Neuronal stem cell (in vitro differentiated cells): ENCODE measurements at regions not wholly inside any gene's neighbourhood (a gene's known extent, or its start where the extent isn't known, plus 50 kb on each side); places are given as distances from the start of the nearest gene placed in this dataset.
"Not testable (repeated sequence)": the region's sequence is repeated elsewhere in the genome, so short reads cannot be mapped to it uniquely, and the experiment has no call there.

ENCODE experiments used
- DNase-seq: peaks from one replicate; pipeline ENCODE4 v3.0.0-alpha.2; 2013; ENCODE audit warnings: low spot score
- H2AFZ ChIP-seq: one replicate; pipeline ENCODE4 v1.6.1; 2013; ENCODE audit warnings: mild to moderate bottlenecking, low read length, inconsistent platforms
- H2AK5ac ChIP-seq: 2 replicates; pipeline ENCODE4 v1.6.1; 2013; ENCODE audit warnings: low read depth, mild to moderate bottlenecking, inconsistent platforms, low read length, moderate library complexity, mixed read lengths
- H2BK120ac ChIP-seq: 2 replicates; pipeline ENCODE4 v1.6.1; 2013; ENCODE audit warnings: low read depth, mild to moderate bottlenecking, inconsistent platforms, low read length, moderate library complexity, mixed read lengths
- H2BK12ac ChIP-seq: one replicate; pipeline ENCODE4 v1.6.1; 2013; ENCODE audit warnings: low read length, inconsistent platforms
- H2BK15ac ChIP-seq: 2 replicates; pipeline ENCODE4 v1.6.1; 2013; ENCODE audit warnings: mild to moderate bottlenecking, low read length, inconsistent platforms, mixed read lengths
- H2BK5ac ChIP-seq: one replicate; pipeline ENCODE4 v1.6.1; 2013; ENCODE audit warnings: inconsistent platforms, mild to moderate bottlenecking, low read length, moderate library complexity
- H3K14ac ChIP-seq: one replicate; pipeline ENCODE4 v1.6.1; 2013; ENCODE audit warnings: low read length, inconsistent platforms
- H3K18ac ChIP-seq: 2 replicates; pipeline ENCODE4 v1.6.1; 2013; ENCODE audit warnings: low read length, inconsistent platforms
- H3K23ac ChIP-seq: 2 replicates; pipeline ENCODE4 v1.6.1; 2013; ENCODE audit warnings: low read depth, mild to moderate bottlenecking, mixed read lengths, low read length, inconsistent platforms; ENCODE audit not compliant: poor library complexity
- H3K27ac ChIP-seq: replicated peaks from 3 replicates; pipeline ENCODE4 v1.5.1; 2013; ENCODE audit warnings: low read length, inconsistent platforms
- H3K27me3 ChIP-seq, 3 experiments: 2 replicates each; pipeline ENCODE4 v1.6.1; 2013; ENCODE audit warnings: low read length in 3 of 3, mild to moderate bottlenecking in 2 of 3, inconsistent platforms in 1 of 3, low read depth in 1 of 3, mixed read lengths in 1 of 3, moderate library complexity in 1 of 3; ENCODE audit not compliant: control insufficient read depth in 3 of 3, insufficient read depth in 3 of 3
- H3K36me3 ChIP-seq, 2 donors: replicated peaks in 1 of 2; 2 replicates each; pipeline ENCODE4 v1.6.1; 2013; ENCODE audit warnings: low read length in 2 of 2; ENCODE audit not compliant: control insufficient read depth in 2 of 2, insufficient read depth in 2 of 2
- H3K4ac ChIP-seq: 2 replicates; pipeline ENCODE4 v1.6.1; 2013; ENCODE audit warnings: inconsistent platforms, mild to moderate bottlenecking, low read length, moderate library complexity
- H3K4me1 ChIP-seq, 2 donors: 1 replicate in 1 of 2; 2 replicates in 1 of 2; pipeline ENCODE4 v1.6.1; 2013; ENCODE audit warnings: low read length in 2 of 2, low read depth in 1 of 2; ENCODE audit not compliant: control insufficient read depth in 2 of 2, insufficient read depth in 1 of 2
- H3K4me2 ChIP-seq: one replicate; pipeline ENCODE4 v1.6.1; 2013; ENCODE audit warnings: mild to moderate bottlenecking, low read length, inconsistent platforms; ENCODE audit not compliant: insufficient read depth, poor library complexity, severe bottlenecking
- H3K4me3 ChIP-seq, 2 donors: 2 replicates each; pipeline ENCODE4 v1.5.1; 2013; ENCODE audit warnings: low read length in 2 of 2, mild to moderate bottlenecking in 2 of 2, inconsistent platforms in 1 of 2, moderate library complexity in 1 of 2
- H3K79me1 ChIP-seq: one replicate; pipeline ENCODE4 v1.6.1; 2013; ENCODE audit warnings: low read depth, mild to moderate bottlenecking, inconsistent platforms, low read length, moderate library complexity
- H3K9ac ChIP-seq: one replicate; pipeline ENCODE4 v1.6.1; 2013; ENCODE audit warnings: mild to moderate bottlenecking, low read depth, low read length, inconsistent platforms; ENCODE audit not compliant: poor library complexity
- H3K9me3 ChIP-seq, 2 donors: replicated peaks in 1 of 2; 2 replicates each; pipeline versions ENCODE3 to v1.6.1; 2013; ENCODE audit warnings: low read length in 2 of 2, mild to moderate bottlenecking in 2 of 2, inconsistent platforms in 1 of 2, low read depth in 1 of 2, mixed read lengths in 1 of 2, moderate library complexity in 1 of 2; ENCODE audit not compliant: control insufficient read depth in 2 of 2, insufficient read depth in 1 of 2
- H4K8ac ChIP-seq: one replicate; pipeline ENCODE4 v1.6.1; 2013; ENCODE audit warnings: low read depth, mild to moderate bottlenecking, inconsistent platforms, low read length, moderate library complexity
- H4K91ac ChIP-seq: one replicate; pipeline ENCODE4 v1.6.1; 2013; ENCODE audit warnings: low read length, low read depth, mild to moderate bottlenecking, inconsistent platforms; ENCODE audit not compliant: poor library complexity
- WGBS, 2 donors: extraction: QIAGEN DNeasy Blood & Tissue Kit; methylation state at CpG; one replicate each; pipeline ENCODE4 v1.1.7; 2013; ENCODE audit warnings: missing lambda C conversion rate in 2 of 2, mixed read lengths in 1 of 2; ENCODE audit not compliant: insufficient read length in 2 of 2, insufficient replicate concordance in 1 of 2; ENCODE audit errors: extremely low coverage in 2 of 2; 5-methylcytosine and 5-hydroxymethylcytosine counted together

- Histone ChIP-seq H4K8ac (no peak overlapping the region), H3K4ac (no peak overlapping the region), H2BK120ac (no peak overlapping the region), H3K27me3 (no peaks in the 10 kb centered on the region), H3K27ac (no peak overlapping the region), H2BK5ac (no peak overlapping the region), H3K79me1 (no peaks in the 10 kb centered on the region), H3K4me1 (no peaks in the 10 kb centered on the region), H2AFZ (no peak overlapping the region), H3K36me3 (no peaks in the 10 kb centered on the region), H3K4me2 (no peak overlapping the region), H4K91ac (no peak overlapping the region), H3K23ac (no peak overlapping the region), H2AK5ac (no peak overlapping the region), H2BK12ac (no peak overlapping the region), H2BK15ac (no peak overlapping the region), H3K9me3 (no peaks in the 10 kb centered on the region), H3K9ac (no peak overlapping the region), H3K4me3 (no peak overlapping the region), H3K14ac (no peak overlapping the region), H3K18ac (no peak overlapping the region)
- DNase-seq, result no peak
- no CpG with 5 or more reads among the region's 2 CpGs for WGBS, 2 donors
Measured at GRCh38 chr6:137678451-137678850, 184.3 kb upstream of the OLIG3 start.

- H3K14ac ChIP-seq, result no peak overlapping the region
- H3K4me1 ChIP-seq, result no peaks in the 10 kb centered on the region
- no peak overlapping the region for H2AK5ac ChIP-seq
- no peak overlapping the region for H3K18ac ChIP-seq
- no peaks in the 10 kb centered on the region for H3K27me3 ChIP-seq
- H3K36me3 ChIP-seq, result no peaks in the 10 kb centered on the region
- no peak overlapping the region for H2BK15ac ChIP-seq
- H2BK120ac ChIP-seq, result no peak overlapping the region
- no peak overlapping the region for H2BK12ac ChIP-seq
- no peak overlapping the region for H2BK5ac ChIP-seq
- no peaks in the 10 kb centered on the region for H3K9me3 ChIP-seq
- no peaks in the 10 kb centered on the region for H3K79me1 ChIP-seq
- H3K23ac ChIP-seq, result no peak overlapping the region
- no peak overlapping the region for H3K4ac ChIP-seq
- no peak overlapping the region for H3K4me2 ChIP-seq
- no peak overlapping the region for H4K8ac ChIP-seq
- DNase-seq, result no peak
- no peak overlapping the region for H3K9ac ChIP-seq
- no peak overlapping the region for H3K4me3 ChIP-seq
- H2AFZ ChIP-seq, result no peak overlapping the region
- no peak overlapping the region for H4K91ac ChIP-seq
- no CpG with 5 or more reads among the region's 4 CpGs for WGBS, 2 donors
- no peak overlapping the region for H3K27ac ChIP-seq
Measured at GRCh38 chr6:137680705-137681346, 186.2 kb upstream of the TNFAIP3 start.

GRCh38 chr6:137681445-137682009 is 185.5 kb upstream of the TNFAIP3 start:
- Histone ChIP-seq H3K4me1 (no peaks in the 10 kb centered on the region), H3K36me3 (no peaks in the 10 kb centered on the region)
- no CpG with 5 or more reads among the region's 4 CpGs for WGBS, 2 donors

GRCh38 chr6:137682658-137683057 is 184.4 kb upstream of the TNFAIP3 start:
- not testable (repeated sequence) for H2AK5ac ChIP-seq, H3K4me2 ChIP-seq, H4K8ac ChIP-seq, DNase-seq, H2AFZ ChIP-seq, H3K14ac ChIP-seq, H4K91ac ChIP-seq, H3K23ac ChIP-seq, H3K18ac ChIP-seq, H3K4ac ChIP-seq, H2BK120ac ChIP-seq, H3K4me1 ChIP-seq, H3K27me3 ChIP-seq, H2BK5ac ChIP-seq, H2BK12ac ChIP-seq, H3K9me3 ChIP-seq, H3K9ac ChIP-seq, H3K27ac ChIP-seq, H2BK15ac ChIP-seq, H3K4me3 ChIP-seq, H3K36me3 ChIP-seq, H3K79me1 ChIP-seq
- WGBS, 2 donors, result no CpG with 5 or more reads among the region's 5 CpGs

More at GRCh38 chr6:137681445-137682009, 185.5 kb upstream of the TNFAIP3 start:
- no peak overlapping the region for H4K8ac ChIP-seq
- no peak overlapping the region for H3K23ac ChIP-seq
- no peak overlapping the region for H2BK5ac ChIP-seq
- H3K9ac ChIP-seq, result no peak overlapping the region
- no peak overlapping the region for H3K14ac ChIP-seq
- H2AFZ ChIP-seq, result no peak overlapping the region
- H4K91ac ChIP-seq, result no peak overlapping the region
- H3K18ac ChIP-seq, result no peak overlapping the region
- no peak overlapping the region for H3K4me2 ChIP-seq
- no peak overlapping the region for H2BK120ac ChIP-seq
- no peaks in the 10 kb centered on the region for H3K79me1 ChIP-seq
- DNase-seq, result no peak
- H2BK12ac ChIP-seq, result no peak overlapping the region
- no peaks in the 10 kb centered on the region for H3K9me3 ChIP-seq
- no peak overlapping the region for H3K4ac ChIP-seq
- no peak overlapping the region for H2BK15ac ChIP-seq
- H3K27me3 ChIP-seq, result no peaks in the 10 kb centered on the region
- no peak overlapping the region for H3K4me3 ChIP-seq
- no peak overlapping the region for H3K27ac ChIP-seq
- no peak overlapping the region for H2AK5ac ChIP-seq
